ENCODE measurements at regions not wholly inside any gene's neighbourhood (a gene's known extent, or its start where the extent isn't known, plus 50 kb on each side); places are given as distances from the start of the nearest gene placed in this dataset.

- TF ChIP-seq GABPA (IDR thresholded peaks at IDR 0.05; ENCODE audit: low read depth) (no peak), POLR2AphosphoS5 (IDR thresholded peaks at IDR 0.05; ENCODE audit: low read depth) (no peak), CTCF (IDR thresholded peaks at IDR 0.05; ENCODE audit: insufficient read depth, low read length) (no peak), REST (IDR thresholded peaks at IDR 0.05; ENCODE audit: insufficient replicate concordance, low read depth) (no peak)
These were observed 215.1 kb downstream of the LRRK2 start for GRCh38 chr12:40439771-40440492.

Data from HL-60 (cell line).